Gastrocnemius medialis (tissue), 4 donors: ENCODE measurements at regions not wholly inside any gene's neighbourhood (a gene's known extent, or its start where the extent isn't known, plus 50 kb on each side); places are given as distances from the start of the nearest gene placed in this dataset.

Source experiments
- ATAC-seq, 2 donors: fragments of 150-250 bp; one replicate each; pipeline ENCODE4 v1.9.1; 2016
- DNase-seq, 2 donors: peaks; one replicate each; pipeline ENCODE4 v3.0.0-alpha.2; 2019
- H3K27ac ChIP-seq, 4 donors: fragments of 200-600 bp; sonication (generic); 1 replicate in 1 of 4; 2 replicates in 3 of 4; pipeline ENCODE4 v1.5.1; 2016 to 2018; ENCODE audit warnings: mild to moderate bottlenecking in 2 of 4, moderate library complexity in 1 of 4
- H3K27me3 ChIP-seq, 3 donors: fragments of 200-600 bp; sonication (generic) in 2 of 3; 1 replicate in 1 of 3; 2 replicates in 2 of 3; pipeline versions ENCODE4 v1.5.1 to v1.6.0; 2016 to 2019; ENCODE audit warnings: mild to moderate bottlenecking in 1 of 3, moderate library complexity in 1 of 3
- H3K36me3 ChIP-seq, 2 donors: fragments of 200-600 bp; sonication (generic) in 1 of 2; one replicate each; pipeline ENCODE4 v1.5.1; 2017 to 2018
- H3K4me1 ChIP-seq, 2 donors: fragments of 200-600 bp; sonication (generic) in 1 of 2; one replicate each; pipeline ENCODE4 v1.5.1; 2016 to 2017; ENCODE audit warnings: mild to moderate bottlenecking in 2 of 2
- H3K4me3 ChIP-seq, 4 donors: fragments of 200-600 bp; sonication (generic) in 3 of 4; 1 replicate in 1 of 4; 2 replicates in 3 of 4; pipeline ENCODE4 v1.5.1; 2016 to 2019; ENCODE audit warnings: mild to moderate bottlenecking in 2 of 4
- H3K9me3 ChIP-seq, 3 donors: fragments of 200-600 bp; sonication (generic) in 2 of 3; 1 replicate in 1 of 3; 2 replicates in 2 of 3; pipeline ENCODE4 v1.5.1; 2016 to 2019
- CTCF ChIP-seq, 5 experiments: fragments of 450-650 bp in 3 of 5; fragments of 200-600 bp in 2 of 5; sonication (generic) in 2 of 5; IDR thresholded peaks in 4 of 5; conservative IDR thresholded peaks in 1 of 5; 1 replicate in 4 of 5; 2 replicates in 1 of 5; pipeline ENCODE4 v1.5.1; 2016 to 2019; ENCODE audit warnings: antibody characterized with exemption in 5 of 5, mild to moderate bottlenecking in 3 of 5, moderate library complexity in 3 of 5
- POLR2A ChIP-seq, 2 donors: fragments of 450-650 bp; IDR thresholded peaks; one replicate each; pipeline ENCODE4 v1.6.1; 2017; ENCODE audit warnings: antibody characterized with exemption in 2 of 2, mild to moderate bottlenecking in 2 of 2, moderate library complexity in 2 of 2
- in situ Hi-C, 4 donors: fragments of 200-750 bp; cut with MboI; loops; one replicate each; pipeline versions ENCODE4 v1.15.0 to v1.8.0; 2017; ENCODE audit warnings: low sequenced_read_pairs in 4 of 4
- intact Hi-C: fragments of 100-400 bp; cut with DNase I; formaldehyde crosslinking; loops from one replicate; pipeline ENCODE4 v1.15.1; 2023; ENCODE audit warnings: low total_unique reads

DNA sequence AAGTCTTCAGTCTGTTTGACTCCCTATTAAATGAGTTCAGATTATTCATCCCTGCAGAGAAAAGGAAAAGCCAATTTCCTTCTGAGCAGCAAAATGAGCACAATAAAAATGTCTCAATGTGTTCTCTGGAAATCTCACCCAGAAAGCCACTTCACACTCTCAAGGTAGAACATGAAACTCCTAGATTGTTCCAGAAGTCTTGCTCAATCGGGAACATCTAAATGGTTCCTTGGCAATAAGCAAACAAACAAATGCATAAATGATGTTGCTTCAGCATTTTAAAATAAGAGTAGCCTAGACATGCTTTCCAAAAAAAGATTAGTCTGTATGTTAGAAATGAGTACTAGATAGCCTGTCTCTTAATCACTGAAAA is 59.7 kb upstream of the TNFRSF19 start:
- H3K27me3 ChIP-seq, result no peaks in the 10 kb centered on the region
- peak overlapping the region; percentile 58 to 72 (median 68) for H3K27ac ChIP-seq
- intact Hi-C loops, result loop anchor here (2.0 kb wide), 1 partner anchor 48 kb away; no protein-coding TSS in a partner anchor
- H3K9me3 ChIP-seq, result no peaks in the 10 kb centered on the region
- DNase-seq (no peak), ATAC-seq (peak; percentile 83 to 88)
- TF ChIP-seq CTCF (IDR thresholded peaks at IDR 0.05 in 4 of 5, conservative IDR thresholded peaks at IDR 0.05 in 1 of 5) (no peak), POLR2A (IDR thresholded peaks at IDR 0.05) (no peak)
- H3K4me1 ChIP-seq, result peaks cover 42 to 43% of the 10 kb centered on the region in 2 donors
- no peak overlapping the region for H3K4me3 ChIP-seq
- no peaks in the 10 kb centered on the region for H3K36me3 ChIP-seq
- in situ Hi-C loops, result no loop called here

DNA sequence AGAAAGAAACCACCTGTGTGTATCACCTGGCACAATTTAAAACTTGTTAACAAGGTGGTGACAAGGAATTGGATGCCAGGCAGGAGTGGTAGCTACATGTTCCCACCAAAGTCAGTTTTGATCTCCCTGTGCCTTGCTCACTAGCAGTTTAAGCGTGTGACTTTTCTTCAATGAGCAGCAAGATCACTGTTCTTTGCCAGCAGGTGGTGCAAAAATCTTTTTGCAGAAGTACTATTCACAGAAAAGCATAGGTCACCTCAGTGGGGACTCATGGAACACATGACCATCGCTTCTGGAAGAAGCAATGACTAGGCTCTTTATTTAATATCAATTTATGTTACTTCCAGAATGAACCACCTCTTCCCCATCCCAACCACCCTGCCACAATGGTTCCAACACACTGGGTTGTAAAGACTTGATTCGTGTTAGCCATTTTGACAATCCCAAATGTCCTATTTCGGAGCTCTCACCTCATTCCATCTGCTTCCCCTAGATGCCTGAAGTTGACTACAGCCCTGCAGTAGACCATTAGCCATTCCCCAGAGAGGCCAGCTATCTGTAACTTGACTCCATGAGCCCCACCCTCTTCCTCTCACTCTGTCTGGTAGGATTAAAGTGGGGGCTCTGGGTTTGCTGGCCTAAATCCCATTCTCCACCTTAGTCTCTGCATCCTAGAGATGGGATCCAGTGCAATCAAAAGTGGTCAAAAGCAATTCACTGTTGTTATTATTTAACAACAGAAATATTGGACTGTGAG is 59.1 kb upstream of the TNFRSF19 start:
- H3K4me3 ChIP-seq, result no peak overlapping the region
- H3K9me3 ChIP-seq, result no peaks in the 10 kb centered on the region
- intact Hi-C loops (loop anchor here (2.0 kb wide), 1 partner anchor 48 kb away; no protein-coding TSS in a partner anchor), in situ Hi-C loops (no loop called here)
- peak; percentile 77 to 87 for ATAC-seq
- H3K27me3 ChIP-seq, result no peaks in the 10 kb centered on the region
- peaks cover 39 to 42% of the 10 kb centered on the region in 2 donors for H3K4me1 ChIP-seq
- peak overlapping the region; percentile 58 to 72 (median 68) for H3K27ac ChIP-seq
- H3K36me3 ChIP-seq, result no peaks in the 10 kb centered on the region
- DNase-seq, result peak; percentile 48 to 49
- TF ChIP-seq CTCF (IDR thresholded peaks at IDR 0.05 in 4 of 5, conservative IDR thresholded peaks at IDR 0.05 in 1 of 5) (peak in 4 of 5 experiments; percentile 22 to 32 (median 25)), POLR2A (IDR thresholded peaks at IDR 0.05) (no peak)

DNA sequence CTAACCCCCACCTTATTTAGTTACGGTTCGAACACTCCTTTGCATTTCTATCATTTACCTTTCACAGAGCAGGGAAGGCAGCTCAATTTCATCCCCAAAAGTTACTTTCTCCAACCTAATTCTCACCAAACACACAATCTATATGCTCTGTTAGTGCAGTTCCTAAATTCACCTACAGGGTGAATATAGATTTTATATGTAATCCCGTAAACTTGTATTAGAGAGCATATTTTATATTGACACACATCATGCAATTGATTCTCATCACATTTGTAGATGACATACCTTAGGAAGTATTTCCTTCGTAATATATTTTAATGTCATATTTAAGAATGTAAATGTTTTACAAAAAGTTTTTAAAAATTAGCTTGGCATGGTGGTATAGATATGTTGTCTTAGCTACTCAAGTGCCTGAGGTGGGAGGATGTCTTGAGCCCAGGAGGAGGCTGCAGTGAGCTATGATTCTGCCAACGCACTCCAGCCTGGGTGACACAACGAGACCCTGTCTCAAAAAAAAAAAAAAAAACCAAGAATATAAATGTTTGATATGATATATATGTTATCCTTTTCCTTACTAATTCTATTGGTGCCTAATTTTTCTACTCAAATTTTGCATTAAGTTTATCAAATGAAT is 57.3 kb upstream of the TNFRSF19 start:
- intact Hi-C loops, result no loop called here
- Histone ChIP-seq H3K27ac (peak overlapping the region in 1 of 4 donors; percentile 55), H3K36me3 (no peaks in the 10 kb centered on the region), H3K9me3 (no peaks in the 10 kb centered on the region), H3K4me1 (peaks cover 50 to 55% of the 10 kb centered on the region in 2 donors), H3K4me3 (no peak overlapping the region), H3K27me3 (no peaks in the 10 kb centered on the region)
- DNase-seq (no peak), ATAC-seq (no peak)
- in situ Hi-C loops, result no loop called here
- no peak for TF ChIP-seq POLR2A (IDR thresholded peaks at IDR 0.05)
- peak in 1 of 5 experiments; percentile 27 for TF ChIP-seq CTCF (IDR thresholded peaks at IDR 0.05 in 4 of 5, conservative IDR thresholded peaks at IDR 0.05 in 1 of 5)

- peak overlapping the region; percentile 31 to 55 (median 43) for H3K27ac ChIP-seq
- no peak overlapping the region for H3K4me3 ChIP-seq
- H3K36me3 ChIP-seq, result no peaks in the 10 kb centered on the region
- H3K4me1 ChIP-seq, result peaks cover 56 to 61% of the 10 kb centered on the region in 2 donors
- DNase-seq, result no peak
- TF ChIP-seq POLR2A (IDR thresholded peaks at IDR 0.05) (no peak), CTCF (IDR thresholded peaks at IDR 0.05 in 4 of 5, conservative IDR thresholded peaks at IDR 0.05 in 1 of 5) (no peak)
- intact Hi-C loops (no loop called here), in situ Hi-C loops (no loop called here)
- H3K27me3 ChIP-seq, result no peaks in the 10 kb centered on the region
- H3K9me3 ChIP-seq, result no peaks in the 10 kb centered on the region
- ATAC-seq, result no peak
These were observed 56.8 kb upstream of the TNFRSF19 start for GRCh38 chr13:23513455-23513854.
